ENCODE measurements at regions not wholly inside any gene's neighbourhood (a gene's known extent, or its start where the extent isn't known, plus 50 kb on each side); places are given as distances from the start of the nearest gene placed in this dataset.
A peak's percentile ranks its signal among the peaks of the same experiment; 100 is the strongest.

DNA sequence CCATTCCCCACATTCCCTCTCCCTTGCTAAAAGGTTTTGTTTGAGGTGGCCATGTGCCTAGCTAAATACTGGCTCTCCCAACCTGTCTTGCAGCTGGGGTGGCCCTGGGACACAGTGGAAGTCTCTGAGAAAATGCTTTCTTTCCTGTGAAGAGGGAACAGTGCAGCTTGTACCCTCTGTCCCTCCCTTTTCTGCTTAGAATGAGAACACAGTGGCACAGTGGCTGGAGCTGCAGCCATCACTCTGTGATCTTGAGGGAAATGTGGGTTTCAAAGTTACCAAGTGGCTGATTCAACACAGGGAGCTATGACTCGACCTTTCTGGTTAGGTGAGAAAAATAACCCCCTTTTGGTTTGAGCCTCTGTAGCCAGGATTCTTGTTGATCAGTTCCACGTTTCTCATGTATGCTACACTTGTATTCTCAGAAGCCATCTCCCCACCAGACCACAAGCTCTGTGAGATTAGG, 62.7 kb upstream of the CARD11 start:
- Mint-ChIP-seq H3K9me3 (peaks cover 9% of the 10 kb centered on the region), H3K4me1 (ENCODE audit: unreplicated experiment) (peaks cover 17% of the 10 kb centered on the region), H3K4me3 (no peak overlapping the region), H3K27me3 (peaks cover 5% of the 10 kb centered on the region), H3K27ac (no peak overlapping the region), H3K36me3 (no peaks in the 10 kb centered on the region)
- DNase-seq (ENCODE audit: extremely low spot score, unreplicated experiment), result no peak
- TF ChIP-seq, protein P1, sequence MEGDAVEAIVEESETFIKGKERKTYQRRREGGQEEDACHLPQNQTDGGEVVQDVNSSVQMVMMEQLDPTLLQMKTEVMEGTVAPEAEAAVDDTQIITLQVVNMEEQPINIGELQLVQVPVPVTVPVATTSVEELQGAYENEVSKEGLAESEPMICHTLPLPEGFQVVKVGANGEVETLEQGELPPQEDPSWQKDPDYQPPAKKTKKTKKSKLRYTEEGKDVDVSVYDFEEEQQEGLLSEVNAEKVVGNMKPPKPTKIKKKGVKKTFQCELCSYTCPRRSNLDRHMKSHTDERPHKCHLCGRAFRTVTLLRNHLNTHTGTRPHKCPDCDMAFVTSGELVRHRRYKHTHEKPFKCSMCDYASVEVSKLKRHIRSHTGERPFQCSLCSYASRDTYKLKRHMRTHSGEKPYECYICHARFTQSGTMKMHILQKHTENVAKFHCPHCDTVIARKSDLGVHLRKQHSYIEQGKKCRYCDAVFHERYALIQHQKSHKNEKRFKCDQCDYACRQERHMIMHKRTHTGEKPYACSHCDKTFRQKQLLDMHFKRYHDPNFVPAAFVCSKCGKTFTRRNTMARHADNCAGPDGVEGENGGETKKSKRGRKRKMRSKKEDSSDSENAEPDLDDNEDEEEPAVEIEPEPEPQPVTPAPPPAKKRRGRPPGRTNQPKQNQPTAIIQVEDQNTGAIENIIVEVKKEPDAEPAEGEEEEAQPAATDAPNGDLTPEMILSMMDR (conservative IDR thresholded peaks at IDR 0.05), result no peak

DNA sequence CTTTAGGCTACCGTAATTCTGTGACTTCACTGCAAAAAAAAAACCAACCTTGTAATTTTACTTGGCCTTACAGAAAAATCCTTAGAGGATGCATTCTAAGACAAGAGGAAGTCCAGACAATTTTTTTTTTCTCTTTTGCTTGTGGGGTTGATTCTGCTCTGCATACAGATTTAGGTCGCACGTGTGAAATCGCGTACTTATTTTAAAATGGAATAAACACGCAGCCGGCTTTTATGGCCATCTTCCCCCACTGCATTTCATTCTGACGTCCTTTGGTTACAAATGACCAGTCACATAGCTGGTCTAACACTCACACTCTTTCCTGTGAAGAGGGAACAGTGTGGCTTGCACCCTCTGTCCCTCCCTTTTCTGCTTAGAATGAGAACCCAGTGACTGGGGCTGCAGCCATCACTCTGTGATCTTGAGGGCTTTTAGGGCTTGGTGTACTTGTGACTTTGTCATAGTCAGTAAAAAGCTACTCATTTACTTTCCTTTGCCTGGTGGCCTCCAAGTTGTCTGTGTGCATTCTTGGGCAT, 63.6 kb upstream of the CARD11 start:
- H3K27ac Mint-ChIP-seq, result peak overlapping the region; percentile 89
- TF ChIP-seq, protein P1 (conservative IDR thresholded peaks at IDR 0.05), result no peak
- H3K4me1 Mint-ChIP-seq (ENCODE audit: unreplicated experiment), result peaks cover 12% of the 10 kb centered on the region
- H3K27me3 Mint-ChIP-seq, result peaks cover 5% of the 10 kb centered on the region
- H3K4me3 Mint-ChIP-seq, result peak overlapping the region; percentile 33
- H3K9me3 Mint-ChIP-seq, result peaks cover 9% of the 10 kb centered on the region
- DNase-seq (ENCODE audit: extremely low spot score, unreplicated experiment), result no peak
- H3K36me3 Mint-ChIP-seq, result no peaks in the 10 kb centered on the region

DNA sequence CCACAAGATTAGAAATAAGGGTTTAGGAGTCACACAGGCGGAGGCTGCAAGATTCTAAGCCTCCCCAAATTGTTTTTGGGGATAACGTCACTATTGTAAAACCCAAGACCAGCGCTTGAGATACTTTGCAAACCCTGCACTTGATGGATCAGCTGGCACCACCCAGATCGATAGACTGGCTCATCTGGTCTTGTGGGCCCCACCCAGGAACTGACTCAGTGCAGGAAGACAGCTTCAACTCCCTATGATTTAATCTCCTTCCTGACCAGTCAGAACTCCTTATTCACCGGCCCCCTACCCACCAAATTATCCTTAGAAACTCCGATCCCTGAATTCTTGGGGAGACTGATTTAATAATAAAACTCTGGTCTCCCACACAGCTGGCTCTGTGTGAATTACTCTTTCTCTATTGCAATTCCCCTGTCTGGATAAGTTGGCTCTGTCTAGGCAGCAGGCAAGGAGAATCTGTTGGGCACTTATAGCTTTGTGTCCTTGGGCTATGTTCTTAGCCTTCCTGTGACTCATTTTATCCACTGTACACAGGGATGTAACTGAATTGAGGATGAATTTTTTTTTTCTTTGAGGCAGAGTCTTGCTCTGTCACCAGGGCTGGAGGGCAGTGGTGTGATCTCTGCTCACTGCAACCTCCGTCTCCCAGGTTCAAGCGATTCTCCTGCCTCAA, 64.4 kb upstream of the CARD11 start:
- no peaks in the 10 kb centered on the region for H3K36me3 Mint-ChIP-seq
- H3K9me3 Mint-ChIP-seq, result peaks cover 9% of the 10 kb centered on the region
- TF ChIP-seq, protein P1 (conservative IDR thresholded peaks at IDR 0.05), result no peak
- H3K27ac Mint-ChIP-seq, result peak overlapping the region; percentile 89
- H3K4me1 Mint-ChIP-seq (ENCODE audit: unreplicated experiment), result peaks cover 13% of the 10 kb centered on the region
- peak overlapping the region; percentile 50 for H3K4me3 Mint-ChIP-seq
- peaks cover 5% of the 10 kb centered on the region for H3K27me3 Mint-ChIP-seq
- DNase-seq (ENCODE audit: extremely low spot score, unreplicated experiment), result no peak

DNA sequence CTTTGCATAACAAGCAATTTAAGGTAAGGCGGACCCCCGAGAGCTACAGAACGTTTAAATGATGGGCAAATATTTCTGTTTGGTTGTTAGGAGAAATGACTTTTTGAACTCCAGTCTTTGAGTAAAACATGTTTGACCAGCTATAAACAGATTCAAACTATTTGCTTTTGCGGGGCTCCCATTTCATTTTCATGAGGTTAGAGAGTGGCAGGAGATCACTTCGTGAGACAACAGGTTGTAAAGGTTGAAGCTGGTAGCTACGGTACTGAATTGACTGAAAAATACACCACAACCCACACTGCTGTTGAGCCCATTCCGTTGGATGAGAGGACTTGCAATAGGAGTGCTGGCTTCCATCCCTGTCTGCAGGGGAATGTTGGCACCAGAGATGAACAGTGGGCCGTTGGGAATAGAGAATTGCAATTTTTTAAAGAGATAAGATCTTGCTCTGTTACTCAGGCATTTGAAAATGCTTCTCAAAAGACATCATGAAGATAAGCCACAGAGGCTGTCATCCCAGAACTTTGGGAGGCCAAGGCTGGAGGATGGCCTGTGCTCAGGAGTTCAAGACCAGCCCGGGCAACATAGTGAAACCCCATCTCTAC, 65.7 kb upstream of the CARD11 start:
- Mint-ChIP-seq H3K27me3 (peaks cover 2% of the 10 kb centered on the region), H3K4me3 (no peak overlapping the region), H3K9me3 (peaks cover 10% of the 10 kb centered on the region), H3K4me1 (ENCODE audit: unreplicated experiment) (peaks cover 13% of the 10 kb centered on the region), H3K36me3 (no peaks in the 10 kb centered on the region), H3K27ac (peak overlapping the region; percentile 89)
- DNase-seq (ENCODE audit: extremely low spot score, unreplicated experiment), result no peak
- TF ChIP-seq, protein P1 (conservative IDR thresholded peaks at IDR 0.05), result no peak

DNA sequence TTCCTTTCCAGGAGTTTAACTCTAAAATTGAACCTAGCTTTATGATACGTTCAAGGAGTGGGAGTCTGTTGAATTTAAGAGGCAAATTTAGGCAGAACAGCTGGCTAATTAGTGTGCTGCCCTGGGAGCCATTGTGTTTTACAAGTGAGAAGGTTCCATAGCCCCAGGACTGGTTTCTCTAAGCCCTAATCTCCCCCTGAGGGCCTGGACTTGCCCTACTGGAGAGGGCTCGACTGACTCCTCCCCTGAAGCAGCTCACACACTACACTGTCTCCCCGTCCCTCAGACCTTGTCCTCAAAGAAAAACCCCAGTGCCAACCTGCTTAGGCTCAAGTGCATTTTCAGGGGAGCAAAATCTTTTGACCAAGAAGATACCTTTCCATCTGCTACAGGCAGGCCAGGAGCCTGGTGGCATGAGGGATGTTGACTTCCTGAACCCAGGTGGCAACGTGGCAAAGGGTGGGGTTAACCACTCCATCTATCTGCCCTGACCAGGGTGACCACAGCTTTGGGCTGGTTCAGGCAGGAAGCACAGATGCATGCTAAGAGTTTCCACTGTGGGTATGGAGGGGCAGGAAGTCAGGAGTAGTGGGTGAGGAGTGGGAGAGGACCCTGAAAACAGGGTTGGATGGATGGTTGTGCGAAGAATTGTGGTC, 68.9 kb upstream of the CARD11 start:
- no peak overlapping the region for H3K27ac Mint-ChIP-seq
- H3K4me3 Mint-ChIP-seq, result no peak overlapping the region
- peaks cover 13% of the 10 kb centered on the region for H3K4me1 Mint-ChIP-seq (ENCODE audit: unreplicated experiment)
- TF ChIP-seq, protein P1 (conservative IDR thresholded peaks at IDR 0.05), result no peak
- H3K36me3 Mint-ChIP-seq, result no peaks in the 10 kb centered on the region
- peaks cover 15% of the 10 kb centered on the region for H3K9me3 Mint-ChIP-seq
- DNase-seq (ENCODE audit: extremely low spot score, unreplicated experiment), result no peak
- peaks cover 18% of the 10 kb centered on the region for H3K27me3 Mint-ChIP-seq
